Mucosa of descending colon (tissue), 3 donors: ENCODE measurements at regions not wholly inside any gene's neighbourhood (a gene's known extent, or its start where the extent isn't known, plus 50 kb on each side); places are given as distances from the start of the nearest gene placed in this dataset.
"Not testable (repeated sequence)": the region's sequence is repeated elsewhere in the genome, so short reads cannot be mapped to it uniquely, and the experiment has no call there.

Experiments used
- ATAC-seq: fragments of 200-7000 bp; cut with Tn5 transposase; one replicate; pipeline ENCODE4 v1.9.1; 2020; ENCODE audit warnings: mild to moderate bottlenecking, moderate library complexity
- DNase-seq, 3 donors: peaks; one replicate each; pipeline ENCODE4 v3.0.0-alpha.2; 2020
- H3K36me3 ChIP-seq: fragments of 200-600 bp; one replicate; pipeline ENCODE4 v1.8.0; 2021; ENCODE audit warnings: low read depth, mild to moderate bottlenecking
- H3K4me1 ChIP-seq: fragments of 200-600 bp; one replicate; pipeline ENCODE4 v1.8.0; 2021; ENCODE audit warnings: low read depth, mild to moderate bottlenecking
- H3K4me3 ChIP-seq: fragments of 200-600 bp; one replicate; pipeline ENCODE4 v1.8.0; 2021; ENCODE audit warnings: mild to moderate bottlenecking
- H3K9me3 ChIP-seq: fragments of 200-600 bp; one replicate; pipeline ENCODE4 v1.8.0; 2021; ENCODE audit warnings: mild to moderate bottlenecking
- CTCF ChIP-seq: fragments of 200-600 bp; IDR thresholded peaks from one replicate; pipeline ENCODE4 v1.8.0; 2022; ENCODE audit warnings: antibody characterized with exemption, mild to moderate bottlenecking
- intact Hi-C, 2 donors: fragments of 100-400 bp; cut with DNase I in 1 of 2; cut with micrococcal nuclease in 1 of 2; formaldehyde crosslinking; loops; one replicate each; pipeline versions ENCODE4 v1.11.0 to v1.11.1; 2022; cut with DNase I, micrococcal nuclease
- donor health status: DM: no; HTN: no; CAD: no; lungs with moderate emphysema.
- donor health status: DM: no; HTN: no; CAD: no.
- donor health status: DM: no; HTN: yes; CAD: no.

GRCh38 chr15:77944002-77944867 is 133.3 kb downstream of the TBC1D2B start:
- Histone ChIP-seq H3K36me3 (no peaks in the 10 kb centered on the region), H3K9me3 (no peaks in the 10 kb centered on the region), H3K4me1 (peaks cover 3% of the 10 kb centered on the region), H3K4me3 (peak overlapping the region; percentile 9)
- no peak for TF ChIP-seq CTCF
- ATAC-seq: peak; percentile 96
- intact Hi-C loops: no loop called here
- DNase-seq: peak; percentile 86 to 91 (median 88)

GRCh38 chr15:77942611-77943211 is 134.8 kb downstream of the TBC1D2B start:
- DNase-seq (no peak), ATAC-seq (no peak)
- Histone ChIP-seq H3K4me3 (no peak overlapping the region), H3K36me3 (no peaks in the 10 kb centered on the region), H3K4me1 (peaks cover 3% of the 10 kb centered on the region), H3K9me3 (no peaks in the 10 kb centered on the region)
- intact Hi-C loops: no loop called here
- TF ChIP-seq CTCF: no peak

- H3K36me3 ChIP-seq, H3K4me1 ChIP-seq, intact Hi-C loops, DNase-seq, H3K4me3 ChIP-seq, ATAC-seq, H3K9me3 ChIP-seq: not testable (repeated sequence)
These were observed 136.3 kb downstream of the TBC1D2B start for GRCh38 chr15:77941090-77941827.

GRCh38 chr15:77940381-77940947 is 137.0 kb downstream of the TBC1D2B start:
- DNase-seq (no peak), ATAC-seq (no peak)
- H3K4me1 ChIP-seq: peaks cover 3% of the 10 kb centered on the region
- H3K9me3 ChIP-seq: no peaks in the 10 kb centered on the region
- TF ChIP-seq CTCF: no peak
- H3K36me3 ChIP-seq: no peaks in the 10 kb centered on the region
- intact Hi-C loops: no loop called here
- H3K4me3 ChIP-seq: no peak overlapping the region

- TF ChIP-seq CTCF: no peak
- ATAC-seq (no peak), DNase-seq (no peak)
- intact Hi-C loops: no loop called here
- Histone ChIP-seq H3K4me1 (peaks cover 3% of the 10 kb centered on the region), H3K36me3 (no peaks in the 10 kb centered on the region), H3K4me3 (no peak overlapping the region), H3K9me3 (no peaks in the 10 kb centered on the region)
These were observed 137.7 kb downstream of the TBC1D2B start for GRCh38 chr15:77939851-77940250.

- intact Hi-C loops, H3K4me3 ChIP-seq, H3K36me3 ChIP-seq, H3K4me1 ChIP-seq, H3K9me3 ChIP-seq, ATAC-seq, DNase-seq: not testable (repeated sequence)
These were observed 138.5 kb downstream of the TBC1D2B start for GRCh38 chr15:77939026-77939425.

GRCh38 chr15:77938546-77938945 is 139.0 kb downstream of the TBC1D2B start:
- ATAC-seq, H3K4me3 ChIP-seq, H3K36me3 ChIP-seq, DNase-seq, H3K9me3 ChIP-seq, H3K4me1 ChIP-seq, intact Hi-C loops: not testable (repeated sequence)

GRCh38 chr15:77936567-77936966 is 140.9 kb downstream of the TBC1D2B start:
- intact Hi-C loops, H3K36me3 ChIP-seq, H3K4me3 ChIP-seq, H3K4me1 ChIP-seq, H3K9me3 ChIP-seq, ATAC-seq, DNase-seq: not testable (repeated sequence)

- ATAC-seq, H3K36me3 ChIP-seq, DNase-seq, H3K9me3 ChIP-seq, H3K4me1 ChIP-seq, intact Hi-C loops, H3K4me3 ChIP-seq: not testable (repeated sequence)
These were observed 143.0 kb downstream of the TBC1D2B start for GRCh38 chr15:77934516-77934915.
